Activated B cell treated with CpG ODN at 0.5 μM for 24 hours (primary cell): ENCODE measurements at regions not wholly inside any gene's neighbourhood (a gene's known extent, or its start where the extent isn't known, plus 50 kb on each side); places are given as distances from the start of the nearest gene placed in this dataset.
"Not testable (repeated sequence)": the region's sequence is repeated elsewhere in the genome, so short reads cannot be mapped to it uniquely, and the experiment has no call there.

ENCODE experiments used
- ATAC-seq: fragments of 200-7000 bp; cut with Tn5 transposase; one replicate; pipeline ENCODE4 v1.10.0; 2021; ENCODE audit warnings: low read depth, mild to moderate bottlenecking, moderate library complexity
- CTCF ChIA-PET: fragments of 350-600 bp; sonication (Branson Sonifier 250); formaldehyde crosslinking; loops from one replicate; lab custom pipeline; 2021; ENCODE audit warnings: antibody characterized with exemption; lab: Charles Lee
- POLR2A ChIA-PET: fragments of 350-600 bp; sonication (Branson Sonifier 250); formaldehyde crosslinking; loops from one replicate; lab custom pipeline; 2021; ENCODE audit warnings: antibody characterized with exemption; lab: Charles Lee
- DNase-seq: peaks from one replicate; pipeline ENCODE4 v3.0.0; 2022
- H3K27ac Mint-ChIP-seq: one replicate; pipeline ENCODE4 v1.8.0; 2020; ENCODE audit warnings: mixed read lengths
- H3K27me3 Mint-ChIP-seq: one replicate; pipeline ENCODE4 v1.8.0; 2021; ENCODE audit warnings: mixed read lengths
- H3K36me3 Mint-ChIP-seq: one replicate; pipeline ENCODE4 v1.8.0; 2021; ENCODE audit warnings: low read depth, mixed read lengths
- H3K4me1 Mint-ChIP-seq: one replicate; pipeline ENCODE4 v1.8.0; 2021; ENCODE audit warnings: mixed read lengths
- H3K4me3 Mint-ChIP-seq: one replicate; pipeline ENCODE4 v1.8.0; 2020; ENCODE audit warnings: mild to moderate bottlenecking, mixed read lengths
- H3K9me3 Mint-ChIP-seq: one replicate; pipeline ENCODE4 v1.8.0; 2020; ENCODE audit warnings: mixed read lengths
- CTCF ChIP-seq: fragments of 200-600 bp; IDR thresholded peaks from one replicate; pipeline ENCODE4 v1.8.0; 2022; ENCODE audit warnings: antibody characterized with exemption, mild to moderate bottlenecking
- intact Hi-C: fragments of 100-400 bp; cut with micrococcal nuclease; formaldehyde crosslinking; loops from one replicate; pipeline ENCODE4 v1.15.1; 2024

GRCh38 chr1:215287362-215287761 is 204.8 kb downstream of the KCNK2 start:
- POLR2A ChIA-PET, result no interaction called here
- DNase-seq (no peak), ATAC-seq (no peak)
- H3K9me3 Mint-ChIP-seq, result peaks cover 4% of the 10 kb centered on the region
- CTCF ChIA-PET, result no interaction called here
- no peak overlapping the region for H3K4me3 Mint-ChIP-seq
- no peaks in the 10 kb centered on the region for H3K4me1 Mint-ChIP-seq
- no peaks in the 10 kb centered on the region for H3K36me3 Mint-ChIP-seq
- intact Hi-C loops, result no loop called here
- H3K27ac Mint-ChIP-seq, result no peak overlapping the region
- no peak for TF ChIP-seq CTCF
- no peaks in the 10 kb centered on the region for H3K27me3 Mint-ChIP-seq

DNA sequence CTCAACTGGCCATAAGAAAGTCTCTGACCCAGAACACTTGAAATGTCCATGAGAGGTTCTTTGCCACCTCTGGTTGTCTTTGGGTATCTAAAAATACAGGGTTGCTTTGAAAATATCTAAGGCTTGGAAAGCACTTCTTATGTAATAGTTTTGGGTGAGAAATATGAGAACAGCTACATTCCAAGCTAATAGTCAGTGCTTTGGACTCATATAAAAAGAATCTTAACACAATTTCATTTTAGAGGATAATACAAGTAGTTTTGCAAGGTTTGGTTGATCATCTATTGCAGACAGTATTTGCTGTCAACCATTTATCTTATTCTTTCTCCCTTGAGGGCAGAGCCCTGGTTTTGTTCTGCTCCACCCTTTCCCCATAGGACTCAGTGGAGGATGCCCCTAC is 207.5 kb downstream of the KCNK2 start:
- no peak for ATAC-seq
- ChIA-PET CTCF (no interaction called here), POLR2A (no interaction called here)
- no peak for DNase-seq
- intact Hi-C loops, result no loop called here
- H3K27ac Mint-ChIP-seq, result no peak overlapping the region
- no peak for TF ChIP-seq CTCF
- no peaks in the 10 kb centered on the region for H3K4me1 Mint-ChIP-seq
- H3K36me3 Mint-ChIP-seq, result no peaks in the 10 kb centered on the region
- peaks cover 13% of the 10 kb centered on the region for H3K9me3 Mint-ChIP-seq
- no peaks in the 10 kb centered on the region for H3K27me3 Mint-ChIP-seq
- H3K4me3 Mint-ChIP-seq, result no peak overlapping the region

DNA sequence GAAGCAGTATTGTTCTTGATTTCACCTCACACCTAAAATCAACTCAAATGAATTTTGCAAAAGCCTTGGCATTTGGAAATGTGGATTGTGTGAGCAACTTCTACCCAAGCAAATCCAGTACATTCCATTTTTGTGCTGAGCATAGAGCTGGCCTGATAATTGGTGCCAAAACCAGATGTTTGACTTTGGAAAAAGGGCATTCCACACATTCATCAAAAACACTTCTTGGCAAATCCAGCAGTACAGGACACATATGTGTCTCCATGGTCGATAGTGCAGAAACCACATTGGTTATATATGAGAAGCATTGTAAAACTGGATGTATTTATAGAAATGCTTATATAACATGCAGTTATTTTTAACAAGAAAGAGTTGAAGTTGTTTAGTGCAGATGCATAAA is 210.4 kb downstream of the KCNK2 start:
- POLR2A ChIA-PET, result no interaction called here
- Mint-ChIP-seq H3K36me3 (no peaks in the 10 kb centered on the region), H3K4me1 (no peaks in the 10 kb centered on the region), H3K27me3 (no peaks in the 10 kb centered on the region), H3K27ac (no peak overlapping the region), H3K4me3 (no peak overlapping the region), H3K9me3 (peaks cover 17% of the 10 kb centered on the region)
- CTCF ChIA-PET, result no interaction called here
- no peak for TF ChIP-seq CTCF
- DNase-seq (no peak), ATAC-seq (no peak)
- intact Hi-C loops, result no loop called here

DNA sequence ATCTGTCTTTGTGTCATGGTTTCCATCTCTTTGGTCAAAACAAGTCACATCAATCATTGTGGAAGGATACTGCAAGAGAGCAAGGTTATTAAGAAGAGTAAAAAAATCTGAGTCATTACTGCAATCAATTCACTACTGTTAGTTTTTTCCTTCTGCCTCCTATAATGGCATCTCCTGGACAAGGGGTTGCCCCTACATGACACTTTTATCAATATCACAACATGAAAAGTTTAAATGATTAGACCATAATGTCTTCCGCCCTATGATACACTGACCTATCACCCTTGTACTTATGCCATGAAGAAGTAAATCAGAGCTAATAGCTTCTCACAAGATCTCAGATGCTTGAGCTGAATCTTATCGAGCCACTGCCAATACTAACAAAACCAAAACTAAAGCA is 223.9 kb downstream of the KCNK2 start:
- ATAC-seq (no peak), DNase-seq (no peak)
- CTCF ChIA-PET, result no interaction called here
- no peaks in the 10 kb centered on the region for H3K27me3 Mint-ChIP-seq
- no peaks in the 10 kb centered on the region for H3K9me3 Mint-ChIP-seq
- no peaks in the 10 kb centered on the region for H3K4me1 Mint-ChIP-seq
- H3K4me3 Mint-ChIP-seq, result no peak overlapping the region
- no peaks in the 10 kb centered on the region for H3K36me3 Mint-ChIP-seq
- POLR2A ChIA-PET, result no interaction called here
- TF ChIP-seq CTCF, result no peak
- H3K27ac Mint-ChIP-seq, result no peak overlapping the region
- intact Hi-C loops, result no loop called here

DNA sequence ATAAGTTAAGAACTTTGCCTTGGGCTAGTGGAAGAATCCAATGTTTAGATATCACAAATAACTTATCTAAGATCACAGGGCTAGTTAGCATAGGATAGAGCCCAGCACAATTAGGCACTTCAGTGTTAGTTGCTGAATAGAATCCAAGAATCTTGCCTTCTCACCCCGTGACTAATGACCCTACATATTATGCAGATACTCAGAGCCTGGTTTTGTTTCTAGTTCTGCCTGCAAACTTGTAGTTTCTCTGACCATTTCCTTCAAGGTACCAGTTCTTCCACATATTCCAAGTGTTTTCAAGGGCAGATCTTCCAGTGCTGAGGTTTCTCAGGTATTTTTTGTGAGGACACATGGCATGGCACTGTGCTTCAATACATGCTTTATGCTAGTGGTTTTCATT is 239.3 kb downstream of the KCNK2 start:
- POLR2A ChIA-PET, result no interaction called here
- no peak overlapping the region for H3K4me3 Mint-ChIP-seq
- no peak overlapping the region for H3K27ac Mint-ChIP-seq
- DNase-seq (no peak), ATAC-seq (no peak)
- H3K36me3 Mint-ChIP-seq, result no peaks in the 10 kb centered on the region
- CTCF ChIA-PET, result no interaction called here
- H3K4me1 Mint-ChIP-seq, result no peaks in the 10 kb centered on the region
- no peak for TF ChIP-seq CTCF
- H3K9me3 Mint-ChIP-seq, result peaks cover 9% of the 10 kb centered on the region
- H3K27me3 Mint-ChIP-seq, result no peaks in the 10 kb centered on the region
- intact Hi-C loops, result no loop called here

DNA sequence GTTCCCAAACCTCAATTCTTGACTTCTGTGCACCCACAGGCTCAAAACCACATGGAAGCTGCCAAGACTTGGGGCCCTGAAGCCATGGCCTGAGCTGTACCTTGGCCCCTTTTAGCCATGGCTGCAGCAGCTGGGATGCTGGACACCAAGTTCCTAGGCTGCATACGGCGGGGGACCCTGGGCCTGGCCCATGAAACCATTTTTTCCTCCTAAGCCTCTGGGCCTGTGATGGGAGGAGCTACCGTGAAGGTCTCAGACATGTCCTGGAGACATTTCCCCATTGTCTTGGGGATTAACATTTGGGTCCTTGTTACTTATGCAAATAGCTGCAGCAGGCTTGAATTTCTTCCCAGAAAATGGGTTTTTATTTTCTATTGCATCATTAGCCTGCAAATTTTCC is 241.5 kb downstream of the KCNK2 start:
- POLR2A ChIA-PET, H3K27ac Mint-ChIP-seq, H3K27me3 Mint-ChIP-seq, CTCF ChIA-PET, H3K36me3 Mint-ChIP-seq, intact Hi-C loops, H3K4me3 Mint-ChIP-seq, ATAC-seq, DNase-seq, H3K4me1 Mint-ChIP-seq, H3K9me3 Mint-ChIP-seq: not testable (repeated sequence)
